HepG2 (cell line): ENCODE measurements at regions not wholly inside any gene's neighbourhood (a gene's known extent, or its start where the extent isn't known, plus 50 kb on each side); places are given as distances from the start of the nearest gene placed in this dataset.

Source experiments
- ATAC-seq: fragments of 200-7000 bp; cut with Tn5 transposase; 3 replicates; pipeline ENCODE4 v1.9.1; 2020; ENCODE audit warnings: mild to moderate bottlenecking, moderate library complexity
- BruUV-seq: library from RNA; stranded (reverse); fragments of 400-500 nt; replicated peaks from 2 replicates; lab custom pipeline; 2021; lab: Mats Ljungman, UMichigan
- CTCF ChIA-PET: fragments of 300-600 bp; formaldehyde crosslinking; extraction: SDS; loops from one replicate; lab custom pipeline; 2021; ENCODE audit warnings: low total read pairs, inconsistent platforms, low intra/inter-chr PET ratio; lab: Yijun Ruan, JAX
- POLR2A ChIA-PET: fragments of 350-600 bp; sonication (Branson Sonifier 250); formaldehyde crosslinking; loops from one replicate; lab custom pipeline; 2020; ENCODE audit warnings: antibody characterized with exemption, inconsistent platforms; lab: Yijun Ruan, JAX
- DNase-seq: peaks from one replicate; pipeline ENCODE4 v3.0.0-alpha.2; 2015; ENCODE audit warnings: low spot score
- FAIRE-seq: peaks from 3 replicates; lab custom pipeline; 2011; peaks lifted over from hg19 to GRCh38; lab: Jason Lieb, UNC
- H2AFZ ChIP-seq: one replicate; pipeline ENCODE4 v1.6.1; 2011; ENCODE audit warnings: low read length, inconsistent platforms
- H3K27ac ChIP-seq: fragments of 300-600 bp; 3 replicates; pipeline ENCODE4 v1.8.0; 2011; ENCODE audit warnings: mixed run types, mild to moderate bottlenecking, mixed read lengths, low read length, inconsistent platforms; ENCODE audit not compliant: insufficient read depth; ENCODE audit errors: extremely low read length
- H3K27me3 ChIP-seq, 2 experiments: fragments of 200-600 bp in 1 of 2; 2 replicates in 1 of 2; 3 replicates in 1 of 2; pipeline versions ENCODE4 v1.6.0 to v1.8.0; 2011; ENCODE audit warnings: low read length in 2 of 2, mild to moderate bottlenecking in 2 of 2, moderate library complexity in 2 of 2, inconsistent platforms in 1 of 2; ENCODE audit not compliant: insufficient read depth in 2 of 2, control insufficient read depth in 1 of 2
- H3K36me3 ChIP-seq, 2 experiments: fragments of 200-600 bp in 1 of 2; replicated peaks in 1 of 2; 2 replicates in 1 of 2; 3 replicates in 1 of 2; pipeline versions ENCODE4 v1.5.1 to v1.8.0; 2011; ENCODE audit warnings: low read length in 2 of 2, inconsistent platforms in 1 of 2; ENCODE audit not compliant: insufficient read depth in 2 of 2, control insufficient read depth in 1 of 2
- H3K4me1 ChIP-seq: 2 replicates; pipeline ENCODE4 v1.5.1; 2012; ENCODE audit warnings: low read length, inconsistent platforms; ENCODE audit not compliant: insufficient read depth
- H3K4me2 ChIP-seq: 2 replicates; pipeline ENCODE4 v1.6.0; 2011; ENCODE audit warnings: low read depth, low read length, inconsistent platforms
- H3K4me3 ChIP-seq, 3 experiments: fragments of 200-600 bp in 1 of 3; sonication (generic), shearing (Covaris generic) in 1 of 3; replicated peaks in 1 of 3; 2 replicates each; pipeline ENCODE4 v1.5.1; 2011 to 2016; ENCODE audit warnings: low read length in 3 of 3, inconsistent platforms in 2 of 3, low read depth in 2 of 3, mild to moderate bottlenecking in 2 of 3, control low read depth in 1 of 3, mixed read lengths in 1 of 3; ENCODE audit not compliant: insufficient read depth in 1 of 3
- H3K79me2 ChIP-seq: one replicate; pipeline ENCODE4 v1.6.1; 2011; ENCODE audit warnings: low read length, inconsistent platforms; ENCODE audit not compliant: insufficient read depth
- H3K9ac ChIP-seq: 2 replicates; pipeline ENCODE4 v1.6.0; 2011; ENCODE audit warnings: mild to moderate bottlenecking, low read depth, low read length, inconsistent platforms; ENCODE audit not compliant: insufficient read depth
- H3K9me3 ChIP-seq: 2 replicates; pipeline ENCODE4 v1.5.1; 2012; ENCODE audit warnings: mild to moderate bottlenecking, low read length
- H4K20me1 ChIP-seq: 2 replicates; pipeline ENCODE4 v1.6.0; 2011; ENCODE audit warnings: inconsistent platforms, mild to moderate bottlenecking, low read length, moderate library complexity; ENCODE audit not compliant: insufficient read depth
- ATF2 ChIP-seq: sonication (generic); formaldehyde crosslinking; IDR thresholded peaks from 2 replicates; pipeline ENCODE4 v1.4.0; 2020; ENCODE audit warnings: missing genetic modification reagents
- ISX ChIP-seq: sonication (generic); formaldehyde crosslinking; conservative IDR thresholded peaks from 2 replicates; pipeline ENCODE4 v1.5.0; 2020; ENCODE audit warnings: missing genetic modification reagents
- PAX8 ChIP-seq: sonication (generic); formaldehyde crosslinking; IDR thresholded peaks from 2 replicates; pipeline ENCODE4 v1.8.0; 2022; ENCODE audit warnings: mild to moderate bottlenecking, missing genetic modification reagents, borderline replicate concordance
- PLSCR1 ChIP-seq: sonication (generic); formaldehyde crosslinking; IDR thresholded peaks from 2 replicates; pipeline ENCODE4 v1.5.0; 2020; ENCODE audit warnings: missing genetic modification reagents, mild to moderate bottlenecking, borderline replicate concordance
- PREB ChIP-seq: sonication (generic); formaldehyde crosslinking; IDR thresholded peaks from 2 replicates; pipeline ENCODE4 v1.4.0; 2020; ENCODE audit warnings: missing genetic modification reagents
- RFXANK ChIP-seq: IDR thresholded peaks from 2 replicates; pipeline ENCODE4 v1.6.1; 2016
- RNF219 ChIP-seq: sonication (generic); formaldehyde crosslinking; IDR thresholded peaks from 2 replicates; pipeline ENCODE4 v1.5.0; 2020; ENCODE audit warnings: mild to moderate bottlenecking, missing genetic modification reagents
- SATB2 ChIP-seq: sonication (generic); formaldehyde crosslinking; IDR thresholded peaks from 2 replicates; pipeline ENCODE4 v1.5.0; 2020; ENCODE audit warnings: missing genetic modification reagents
- ZNF275 ChIP-seq: sonication (generic); formaldehyde crosslinking; IDR thresholded peaks from 2 replicates; pipeline ENCODE4 v1.8.0; 2022; ENCODE audit warnings: missing genetic modification reagents, mild to moderate bottlenecking, inconsistent platforms, borderline replicate concordance
- WGBS: methylation state at CpG from one replicate; pipeline ENCODE4 v1.1.6; 2017; ENCODE audit warnings: low lambda C conversion rate; 5-methylcytosine and 5-hydroxymethylcytosine counted together
- in situ Hi-C: cut with HindIII; loops from 2 replicates; pipeline ENCODE4 v1.10.0; 2017; ENCODE audit warnings: low pct_unique_long_range_greater_than_20kb; ENCODE audit not compliant: extremely low pct_ligation_motif_present
- intact Hi-C: fragments of 100-400 bp; cut with micrococcal nuclease; formaldehyde crosslinking; loops from one replicate; pipeline ENCODE4 v1.10.0; 2022; ENCODE audit not compliant: unreplicated experiment

GRCh38 chr9:129273941-129274684, 96.1 kb upstream of the IER5L start:
- BruUV-seq = no TSS peak
- H3K4me1 ChIP-seq = peaks cover 50% of the 10 kb centered on the region
- ChIA-PET CTCF (no interaction called here), POLR2A (no interaction called here)
- H3K27me3 ChIP-seq = peaks cover 5 to 57% of the 10 kb centered on the region in 2 experiments; a peak in 4 of 5 replicates
- no peak for ATAC-seq
- in situ Hi-C loops (no loop called here), intact Hi-C loops (no loop called here)
- no peak overlapping the region for H3K4me2 ChIP-seq
- no peak overlapping the region for H2AFZ ChIP-seq
- no peak overlapping the region for H3K4me3 ChIP-seq
- TF ChIP-seq RFXANK (CRISPR knock-in tag) = no peak
- DNase-seq = no peak
- no peak overlapping the region for H3K27ac ChIP-seq
- H3K79me2 ChIP-seq = no peaks in the 10 kb centered on the region
- H4K20me1 ChIP-seq = no peaks in the 10 kb centered on the region
- no peak overlapping the region for H3K9ac ChIP-seq
- FAIRE-seq = no peak
- no peaks in the 10 kb centered on the region for H3K9me3 ChIP-seq
- WGBS = 64% methylated on average over 19 of the region's 19 CpGs
- no peaks in the 10 kb centered on the region for H3K36me3 ChIP-seq

GRCh38 chr9:129273136-129273895, 95.3 kb upstream of the IER5L start:
- DNase-seq (no peak), FAIRE-seq (no peak), ATAC-seq (no peak)
- in situ Hi-C loops = no loop called here
- POLR2A ChIA-PET = no interaction called here
- no peaks in the 10 kb centered on the region for H4K20me1 ChIP-seq
- no peaks in the 10 kb centered on the region for H3K9me3 ChIP-seq
- H3K79me2 ChIP-seq = no peaks in the 10 kb centered on the region
- H3K9ac ChIP-seq = no peak overlapping the region
- 70% methylated on average over 13 of the region's 14 CpGs for WGBS
- peaks cover 46% of the 10 kb centered on the region for H3K4me1 ChIP-seq
- no peaks in the 10 kb centered on the region for H3K36me3 ChIP-seq
- intact Hi-C loops = no loop called here
- H3K27ac ChIP-seq = no peak overlapping the region
- no peak overlapping the region for H2AFZ ChIP-seq
- H3K4me2 ChIP-seq = no peak overlapping the region
- CTCF ChIA-PET = no interaction called here
- peaks cover 5 to 52% of the 10 kb centered on the region in 2 experiments; a peak in 4 of 5 replicates for H3K27me3 ChIP-seq
- no peak overlapping the region for H3K4me3 ChIP-seq
- BruUV-seq = no TSS peak
- TF ChIP-seq ISX (CRISPR knock-in tag) = no peak
- no peak for TF ChIP-seq PLSCR1 (CRISPR knock-in tag)
- no peak for TF ChIP-seq SATB2
- no peak for TF ChIP-seq PREB (CRISPR knock-in tag)
- TF ChIP-seq ATF2 (CRISPR knock-in tag) = no peak
- TF ChIP-seq PAX8 = no peak
- TF ChIP-seq RNF219 = no peak
- TF ChIP-seq ZNF275 = no peak
